ENCODE measurements at regions not wholly inside any gene's neighbourhood (a gene's known extent, or its start where the extent isn't known, plus 50 kb on each side); places are given as distances from the start of the nearest gene placed in this dataset.

GRCh38 chr20:6993511-6993910 is 226.0 kb downstream of the BMP2 start:
- Histone ChIP-seq H2AFZ (ENCODE audit: control insufficient read depth, low read length) (no peak overlapping the region), H3K4me3 (ENCODE audit: control insufficient read depth in 2 of 3, extremely low read depth in 1 of 3, insufficient read depth in 2 of 3, low read depth in 1 of 3, low read length in 3 of 3) (no peak overlapping the region), H3K4me1 (ENCODE audit: control insufficient read depth, extremely low read depth, insufficient read depth, low read length) (peaks cover 28% of the 10 kb centered on the region), H3K79me2 (ENCODE audit: control insufficient read depth, insufficient read depth, low read length) (no peaks in the 10 kb centered on the region), H3K9ac (ENCODE audit: control insufficient read depth, extremely low read depth, insufficient read depth, low read length) (peak overlapping the region; percentile 62), H3K27ac (ENCODE audit: control insufficient read depth, insufficient read depth, low read length) (peak overlapping the region; percentile 98), H3K9me3 (ENCODE audit: control insufficient read depth, low read depth, low read length) (no peaks in the 10 kb centered on the region), H3K9me1 (ENCODE audit: control insufficient read depth, extremely low read depth, insufficient read depth, low read length) (no peaks in the 10 kb centered on the region), H3K27me3 (ENCODE audit: control insufficient read depth, extremely low read depth, insufficient read depth, low read length) (no peaks in the 10 kb centered on the region), H4K20me1 (ENCODE audit: control insufficient read depth, extremely low read depth, insufficient read depth, low read length) (no peaks in the 10 kb centered on the region), H3K36me3 (ENCODE audit: control insufficient read depth in 2 of 2, extremely low read depth in 1 of 2, insufficient read depth in 2 of 2, low read length in 2 of 2) (no peaks in the 10 kb centered on the region), H3K4me2 (ENCODE audit: control insufficient read depth, extremely low read depth, insufficient read depth, low read depth, low read length) (peak overlapping the region; percentile 79)
- FAIRE-seq (no peak), DNase-seq (ENCODE audit: low read depth, low spot score) (no peak)
- dilution Hi-C loops (cut with MboI; ENCODE audit: extremely low pct_ligation_motif_present, low sequenced_read_pairs) = no loop called here
- TF ChIP-seq CTCF (optimal IDR thresholded peaks at IDR 0.05 in 1 of 3, IDR thresholded peaks at IDR 0.05 in 1 of 3, conservative IDR thresholded peaks at IDR 0.05 in 1 of 3; ENCODE audit: extremely low read depth in 1 of 3, insufficient read depth in 2 of 3, low read length in 3 of 3) (no peak), EZH2 (IDR thresholded peaks at IDR 0.05; ENCODE audit: low read length) (no peak)

- FAIRE-seq (peak; percentile 95), DNase-seq (ENCODE audit: low read depth, low spot score) (peak; percentile 57)
- Histone ChIP-seq H3K9me1 (ENCODE audit: control insufficient read depth, extremely low read depth, insufficient read depth, low read length) (no peaks in the 10 kb centered on the region), H4K20me1 (ENCODE audit: control insufficient read depth, extremely low read depth, insufficient read depth, low read length) (no peaks in the 10 kb centered on the region), H3K79me2 (ENCODE audit: control insufficient read depth, insufficient read depth, low read length) (no peaks in the 10 kb centered on the region), H3K27ac (ENCODE audit: control insufficient read depth, insufficient read depth, low read length) (peak overlapping the region; percentile 98), H3K9ac (ENCODE audit: control insufficient read depth, extremely low read depth, insufficient read depth, low read length) (peak overlapping the region; percentile 73), H3K4me2 (ENCODE audit: control insufficient read depth, extremely low read depth, insufficient read depth, low read depth, low read length) (peak overlapping the region; percentile 79), H3K9me3 (ENCODE audit: control insufficient read depth, low read depth, low read length) (no peaks in the 10 kb centered on the region), H3K36me3 (ENCODE audit: control insufficient read depth in 2 of 2, extremely low read depth in 1 of 2, insufficient read depth in 2 of 2, low read length in 2 of 2) (no peaks in the 10 kb centered on the region), H3K4me3 (ENCODE audit: control insufficient read depth in 2 of 3, extremely low read depth in 1 of 3, insufficient read depth in 2 of 3, low read depth in 1 of 3, low read length in 3 of 3) (peak overlapping the region in 1 of 3 experiments; percentile 39), H3K4me1 (ENCODE audit: control insufficient read depth, extremely low read depth, insufficient read depth, low read length) (peaks cover 28% of the 10 kb centered on the region), H2AFZ (ENCODE audit: control insufficient read depth, low read length) (peak overlapping the region; percentile 70), H3K27me3 (ENCODE audit: control insufficient read depth, extremely low read depth, insufficient read depth, low read length) (no peaks in the 10 kb centered on the region)
- dilution Hi-C loops (cut with MboI; ENCODE audit: extremely low pct_ligation_motif_present, low sequenced_read_pairs) = no loop called here
- TF ChIP-seq CTCF (optimal IDR thresholded peaks at IDR 0.05 in 1 of 3, IDR thresholded peaks at IDR 0.05 in 1 of 3, conservative IDR thresholded peaks at IDR 0.05 in 1 of 3; ENCODE audit: extremely low read depth in 1 of 3, insufficient read depth in 2 of 3, low read length in 3 of 3) = no peak
- TF ChIP-seq EZH2 (IDR thresholded peaks at IDR 0.05; ENCODE audit: low read length) = no peak
Measured at GRCh38 chr20:6994452-6994851, 227.0 kb downstream of the BMP2 start.

All from keratinocyte (primary cell).